Endothelial cell of umbilical vein (primary cell): ENCODE measurements at regions not wholly inside any gene's neighbourhood (a gene's known extent, or its start where the extent isn't known, plus 50 kb on each side); places are given as distances from the start of the nearest gene placed in this dataset.

ENCODE experiments used
- BruUV-seq: library from RNA; stranded (reverse); fragments of 400-500 nt; replicated peaks from 2 replicates; lab custom pipeline; 2021; lab: Mats Ljungman, UMichigan
- CTCF ChIA-PET: fragments of 300-600, 350-600 bp; sonication (Branson Sonifier 250); formaldehyde crosslinking; loops from one replicate; lab custom pipeline; 2021; ENCODE audit warnings: antibody characterized with exemption, inconsistent platforms; lab: Charles Lee
- POLR2A ChIA-PET: fragments of 300-600, 350-600 bp; sonication (Branson Sonifier 250); formaldehyde crosslinking; loops from one replicate; lab custom pipeline; 2021; ENCODE audit warnings: antibody characterized with exemption, inconsistent platforms; lab: Charles Lee
- DNase-seq: peaks from one replicate; pipeline ENCODE4 v3.0.0-alpha.2; 2011; ENCODE audit warnings: low read depth, low spot score
- FAIRE-seq: peaks from 2 replicates; lab custom pipeline; 2011; peaks lifted over from hg19 to GRCh38; lab: Jason Lieb, UNC
- H2AFZ ChIP-seq: 2 replicates; pipeline ENCODE4 v1.6.0; 2012; ENCODE audit warnings: low read depth, low read length, control low read depth, inconsistent platforms
- H3K27ac ChIP-seq: 2 replicates; pipeline ENCODE4 v1.5.1; 2011; ENCODE audit warnings: low read depth, mild to moderate bottlenecking, control low read depth, low read length, moderate library complexity; ENCODE audit not compliant: insufficient read depth
- H3K27me3 ChIP-seq, 2 experiments: 2 replicates each; pipeline versions ENCODE4 v1.6.0 to v1.6.1; 2011; ENCODE audit warnings: low read length in 2 of 2, mixed read lengths in 1 of 2; ENCODE audit not compliant: control insufficient read depth in 2 of 2, insufficient read depth in 2 of 2
- H3K36me3 ChIP-seq, 2 experiments: 2 replicates in 1 of 2; 3 replicates in 1 of 2; pipeline ENCODE4 v1.5.1; 2011; ENCODE audit warnings: low read length in 2 of 2, mild to moderate bottlenecking in 1 of 2, moderate library complexity in 1 of 2; ENCODE audit not compliant: control insufficient read depth in 2 of 2, insufficient read depth in 2 of 2; ENCODE audit errors: extremely low read depth in 1 of 2
- H3K4me1 ChIP-seq: 3 replicates; pipeline ENCODE4 v1.5.1; 2011; ENCODE audit warnings: mild to moderate bottlenecking, low read length; ENCODE audit not compliant: control insufficient read depth, insufficient read depth; ENCODE audit errors: extremely low read depth
- H3K4me2 ChIP-seq: 2 replicates; pipeline ENCODE4 v1.6.1; 2011; ENCODE audit warnings: low read length, control low read depth, mixed read lengths; ENCODE audit not compliant: insufficient read depth
- H3K4me3 ChIP-seq, 3 experiments: fragments of 200-600 bp in 1 of 3; sonication (generic), shearing (Covaris generic) in 1 of 3; replicated peaks in 1 of 3; 2 replicates each; pipeline ENCODE4 v1.5.1; 2011 to 2016; ENCODE audit warnings: control low read depth in 3 of 3, low read length in 3 of 3, mild to moderate bottlenecking in 2 of 3, inconsistent platforms in 1 of 3, low read depth in 1 of 3, moderate library complexity in 1 of 3; ENCODE audit not compliant: insufficient read depth in 1 of 3
- H3K79me2 ChIP-seq: 2 replicates; pipeline ENCODE4 v1.6.0; 2012; ENCODE audit warnings: low read length, inconsistent platforms; ENCODE audit not compliant: control insufficient read depth, insufficient read depth
- H3K9ac ChIP-seq: replicated peaks from 2 replicates; pipeline ENCODE3; 2011; ENCODE audit warnings: low read length, control low read depth; ENCODE audit not compliant: insufficient read depth; ENCODE audit errors: extremely low read depth
- H3K9me1 ChIP-seq: replicated peaks from 3 replicates; pipeline ENCODE4 v1.6.0; 2011; ENCODE audit warnings: mild to moderate bottlenecking, low read length; ENCODE audit not compliant: control insufficient read depth, insufficient read depth; ENCODE audit errors: extremely low read depth
- H3K9me3 ChIP-seq: replicated peaks from 2 replicates; pipeline ENCODE4 v1.5.1; 2012; ENCODE audit warnings: low read length, inconsistent platforms; ENCODE audit not compliant: control insufficient read depth, insufficient read depth
- H4K20me1 ChIP-seq: replicated peaks from 2 replicates; pipeline ENCODE3; 2011; ENCODE audit warnings: mild to moderate bottlenecking, low read length; ENCODE audit not compliant: control insufficient read depth, insufficient read depth; ENCODE audit errors: extremely low read depth
- CTCF ChIP-seq, 2 donors: IDR thresholded peaks; 1 replicate in 1 of 2; 2 replicates in 1 of 2; pipeline ENCODE4 v1.5.1; 2011; ENCODE audit warnings: low read length in 2 of 2, mild to moderate bottlenecking in 2 of 2, moderate library complexity in 2 of 2, control low read depth in 1 of 2, inconsistent platforms in 1 of 2, low read depth in 1 of 2; ENCODE audit not compliant: insufficient read depth in 1 of 2; ENCODE audit errors: extremely low read depth in 1 of 2
- EZH2 ChIP-seq: IDR thresholded peaks from 2 replicates; pipeline ENCODE4 v1.6.1; 2012; ENCODE audit warnings: borderline replicate concordance, low read depth, mild to moderate bottlenecking, moderate library complexity, low read length, inconsistent platforms; ENCODE audit not compliant: severe bottlenecking
- FOS ChIP-seq: IDR thresholded peaks from 2 replicates; pipeline ENCODE4 v1.6.1; 2011; ENCODE audit warnings: mild to moderate bottlenecking, low read length, moderate library complexity, borderline replicate concordance; ENCODE audit not compliant: insufficient read depth
- GATA2 ChIP-seq: IDR thresholded peaks from 2 replicates; pipeline ENCODE4 v1.7.0; 2011; ENCODE audit warnings: low read depth, mild to moderate bottlenecking, moderate library complexity, mixed read lengths, low read length; ENCODE audit not compliant: insufficient read length, insufficient read depth
- JUN ChIP-seq: IDR thresholded peaks from 2 replicates; pipeline ENCODE4 v1.6.1; 2011; ENCODE audit warnings: borderline replicate concordance, low read depth; ENCODE audit not compliant: insufficient read length, insufficient read depth
- MAX ChIP-seq: IDR thresholded peaks from 2 replicates; pipeline ENCODE4 v1.6.1; 2011; ENCODE audit not compliant: insufficient read depth, insufficient read length
- MYC ChIP-seq: IDR thresholded peaks from one replicate; pipeline ENCODE4 v1.6.1; 2011; ENCODE audit warnings: mild to moderate bottlenecking, low read depth, low read length
- POLR2A ChIP-seq: IDR thresholded peaks from 2 replicates; pipeline ENCODE4 v1.6.1; 2012; ENCODE audit warnings: low read depth, mild to moderate bottlenecking, control low read depth, low read length
- POLR2AphosphoS5 ChIP-seq: IDR thresholded peaks from 2 replicates; pipeline ENCODE4 v1.6.1; 2012; ENCODE audit warnings: low read depth, mild to moderate bottlenecking, control low read depth, low read length, moderate library complexity; ENCODE audit not compliant: insufficient read depth
- dilution Hi-C: fragments of 300-500 bp; cut with MboI; formaldehyde crosslinking; loops from one replicate; pipeline ENCODE4 v1.15.0; 2019; ENCODE audit warnings: low sequenced_read_pairs; ENCODE audit not compliant: extremely low pct_ligation_motif_present
- intact Hi-C: fragments of 100-400 bp; cut with micrococcal nuclease; formaldehyde crosslinking; loops from one replicate; pipeline ENCODE4 v1.10.0; 2022

- TF ChIP-seq POLR2AphosphoS5, result no peak
- no peak for TF ChIP-seq EZH2
- TF ChIP-seq FOS, result no peak
- TF ChIP-seq GATA2, result no peak
- no peak for TF ChIP-seq MYC
- TF ChIP-seq POLR2A, result no peak
- no peak for TF ChIP-seq CTCF (IDR thresholded peaks at IDR 0.05; ENCODE audit: extremely low read depth in 1 of 2, insufficient read depth in 1 of 2, low read depth in 1 of 2, low read length in 2 of 2)
- TF ChIP-seq JUN, result no peak
- TF ChIP-seq MAX, result no peak
- H2AFZ ChIP-seq, result no peak overlapping the region
- no peak overlapping the region for H3K27ac ChIP-seq
- DNase-seq (no peak), FAIRE-seq (no peak)
- no peak overlapping the region for H3K4me2 ChIP-seq
- no peaks in the 10 kb centered on the region for H3K9me1 ChIP-seq
- POLR2A ChIA-PET, result no interaction called here
- no peaks in the 10 kb centered on the region for H3K27me3 ChIP-seq
- CTCF ChIA-PET, result no interaction called here
- intact Hi-C loops (no loop called here), dilution Hi-C loops (no loop called here)
- H3K4me1 ChIP-seq, result peaks cover 12% of the 10 kb centered on the region
- no peak overlapping the region for H3K9ac ChIP-seq
- no peaks in the 10 kb centered on the region for H4K20me1 ChIP-seq
- no peak overlapping the region for H3K4me3 ChIP-seq
- no peaks in the 10 kb centered on the region for H3K9me3 ChIP-seq
- BruUV-seq, result no TSS peak
- no peaks in the 10 kb centered on the region for H3K79me2 ChIP-seq
- no peaks in the 10 kb centered on the region for H3K36me3 ChIP-seq
These were observed 295.6 kb upstream of the BMP2 start for GRCh38 chr20:6471871-6472270.
